H7 (cell line): ENCODE measurements at regions not wholly inside any gene's neighbourhood (a gene's known extent, or its start where the extent isn't known, plus 50 kb on each side); places are given as distances from the start of the nearest gene placed in this dataset.

Source experiments
- DNase-seq: peaks from one replicate; pipeline ENCODE4 v3.0.0; 2012
- H3K27me3 ChIP-seq: 2 replicates; pipeline ENCODE4 v1.6.0; 2011; ENCODE audit warnings: mild to moderate bottlenecking, low read length; ENCODE audit not compliant: control insufficient read depth, insufficient read depth
- H3K36me3 ChIP-seq: replicated peaks from 2 replicates; pipeline ENCODE4 v1.5.1; 2011; ENCODE audit warnings: low read length; ENCODE audit not compliant: control insufficient read depth, insufficient read depth
- H3K4me3 ChIP-seq: 2 replicates; pipeline ENCODE4 v1.5.1; 2011; ENCODE audit warnings: low read depth, mild to moderate bottlenecking, control low read depth, low read length, moderate library complexity; ENCODE audit not compliant: insufficient read depth

GRCh38 chr17:71423871-71424546, 696.8 kb upstream of the SOX9 start:
- Histone ChIP-seq H3K27me3 (no peaks in the 10 kb centered on the region), H3K36me3 (no peaks in the 10 kb centered on the region), H3K4me3 (no peak overlapping the region)
- DNase-seq = no peak

- no peak for DNase-seq
- Histone ChIP-seq H3K4me3 (no peak overlapping the region), H3K36me3 (no peaks in the 10 kb centered on the region), H3K27me3 (no peaks in the 10 kb centered on the region)
Measured at GRCh38 chr17:71427801-71428200, 693.0 kb upstream of the SOX9 start.

- DNase-seq = no peak
- no peak overlapping the region for H3K4me3 ChIP-seq
- no peaks in the 10 kb centered on the region for H3K36me3 ChIP-seq
- no peaks in the 10 kb centered on the region for H3K27me3 ChIP-seq
Measured at GRCh38 chr17:71428897-71429296, 691.9 kb upstream of the SOX9 start.

GRCh38 chr17:71430281-71430680, 690.5 kb upstream of the SOX9 start:
- no peak for DNase-seq
- no peak overlapping the region for H3K4me3 ChIP-seq
- no peaks in the 10 kb centered on the region for H3K27me3 ChIP-seq
- H3K36me3 ChIP-seq = no peaks in the 10 kb centered on the region

- H3K27me3 ChIP-seq = no peaks in the 10 kb centered on the region
- no peak overlapping the region for H3K4me3 ChIP-seq
- no peak for DNase-seq
- H3K36me3 ChIP-seq = no peaks in the 10 kb centered on the region
Measured at GRCh38 chr17:71431146-71431545, 689.7 kb upstream of the SOX9 start.

GRCh38 chr17:71432378-71433315, 688.2 kb upstream of the SOX9 start:
- Histone ChIP-seq H3K27me3 (no peaks in the 10 kb centered on the region), H3K36me3 (no peaks in the 10 kb centered on the region), H3K4me3 (no peak overlapping the region)
- no peak for DNase-seq

- DNase-seq = no peak
- H3K4me3 ChIP-seq = no peak overlapping the region
- H3K36me3 ChIP-seq = no peaks in the 10 kb centered on the region
- H3K27me3 ChIP-seq = no peaks in the 10 kb centered on the region
Measured at GRCh38 chr17:71434716-71435115, 686.1 kb upstream of the SOX9 start.

GRCh38 chr17:71436479-71436878, 684.3 kb upstream of the SOX9 start:
- H3K36me3 ChIP-seq = no peaks in the 10 kb centered on the region
- DNase-seq = no peak
- H3K4me3 ChIP-seq = no peak overlapping the region
- H3K27me3 ChIP-seq = no peaks in the 10 kb centered on the region

- no peak for DNase-seq
Measured at GRCh38 chr17:71437166-71437565, 683.7 kb upstream of the SOX9 start.

GRCh38 chr17:71438631-71439146, 682.1 kb upstream of the SOX9 start:
- Histone ChIP-seq H3K4me3 (no peak overlapping the region), H3K36me3 (no peaks in the 10 kb centered on the region), H3K27me3 (no peaks in the 10 kb centered on the region)
- DNase-seq = no peak

More at GRCh38 chr17:71437166-71437565, 683.7 kb upstream of the SOX9 start:
- H3K36me3 ChIP-seq = no peaks in the 10 kb centered on the region
- no peaks in the 10 kb centered on the region for H3K27me3 ChIP-seq
- no peak overlapping the region for H3K4me3 ChIP-seq

- DNase-seq = no peak
- Histone ChIP-seq H3K27me3 (no peaks in the 10 kb centered on the region), H3K36me3 (no peaks in the 10 kb centered on the region), H3K4me3 (no peak overlapping the region)
Measured at GRCh38 chr17:71440513-71440912, 680.3 kb upstream of the SOX9 start.

GRCh38 chr17:71441098-71441497, 679.7 kb upstream of the SOX9 start:
- no peaks in the 10 kb centered on the region for H3K27me3 ChIP-seq
- DNase-seq = no peak
- H3K36me3 ChIP-seq = no peaks in the 10 kb centered on the region
- H3K4me3 ChIP-seq = no peak overlapping the region

- DNase-seq = no peak
Measured at GRCh38 chr17:71444078-71444477, 676.7 kb upstream of the SOX9 start.

GRCh38 chr17:71446645-71447437, 674.0 kb upstream of the SOX9 start:
- no peak for DNase-seq
- Histone ChIP-seq H3K4me3 (no peak overlapping the region), H3K36me3 (no peaks in the 10 kb centered on the region), H3K27me3 (no peaks in the 10 kb centered on the region)

More at GRCh38 chr17:71444078-71444477, 676.7 kb upstream of the SOX9 start:
- no peak overlapping the region for H3K4me3 ChIP-seq
- no peaks in the 10 kb centered on the region for H3K36me3 ChIP-seq
- H3K27me3 ChIP-seq = no peaks in the 10 kb centered on the region
